Endothelial cell of umbilical vein (primary cell): ENCODE measurements at regions not wholly inside any gene's neighbourhood (a gene's known extent, or its start where the extent isn't known, plus 50 kb on each side); places are given as distances from the start of the nearest gene placed in this dataset.

Experiments used
- EZH2 ChIP-seq: IDR thresholded peaks from 2 replicates; pipeline ENCODE4 v1.6.1; 2012; ENCODE audit warnings: borderline replicate concordance, low read depth, mild to moderate bottlenecking, moderate library complexity, low read length, inconsistent platforms; ENCODE audit not compliant: severe bottlenecking
- JUN ChIP-seq: IDR thresholded peaks from 2 replicates; pipeline ENCODE4 v1.6.1; 2011; ENCODE audit warnings: borderline replicate concordance, low read depth; ENCODE audit not compliant: insufficient read length, insufficient read depth
- POLR2A ChIP-seq: IDR thresholded peaks from 2 replicates; pipeline ENCODE4 v1.6.1; 2012; ENCODE audit warnings: low read depth, mild to moderate bottlenecking, control low read depth, low read length
- POLR2AphosphoS5 ChIP-seq: IDR thresholded peaks from 2 replicates; pipeline ENCODE4 v1.6.1; 2012; ENCODE audit warnings: low read depth, mild to moderate bottlenecking, control low read depth, low read length, moderate library complexity; ENCODE audit not compliant: insufficient read depth
- TF ChIP-seq, protein P1 (sequence below), 2 donors: IDR thresholded peaks; 1 replicate in 1 of 2; 2 replicates in 1 of 2; pipeline ENCODE4 v1.5.1; 2011; ENCODE audit warnings: low read length in 2 of 2, mild to moderate bottlenecking in 2 of 2, moderate library complexity in 2 of 2, control low read depth in 1 of 2, inconsistent platforms in 1 of 2, low read depth in 1 of 2; ENCODE audit not compliant: insufficient read depth in 1 of 2; ENCODE audit errors: extremely low read depth in 1 of 2
- TF ChIP-seq, protein P2 (sequence below): IDR thresholded peaks from 2 replicates; pipeline ENCODE4 v1.6.1; 2011; ENCODE audit not compliant: insufficient read depth, insufficient read length

DNA sequence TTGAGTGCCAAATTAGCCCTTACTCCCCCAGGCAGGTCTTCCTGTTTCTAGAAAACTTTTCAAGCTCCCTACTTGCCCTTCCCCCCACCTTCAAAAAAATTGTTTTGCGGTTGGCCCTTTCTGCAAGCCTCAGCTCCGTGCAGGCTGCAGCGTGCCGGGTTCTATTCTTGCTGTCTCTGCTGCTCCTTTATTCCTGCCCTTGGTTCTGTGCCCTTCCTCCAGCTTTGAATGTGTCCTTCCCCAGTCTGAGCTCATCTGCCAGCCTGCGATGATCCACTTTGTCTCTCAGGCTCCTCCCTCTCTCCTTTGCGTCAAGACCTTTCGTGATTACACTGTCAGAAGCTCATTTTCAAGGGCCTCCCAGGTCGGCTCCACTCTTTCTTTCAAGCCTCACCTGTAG lies 98.6 kb downstream of the IRF2BPL start:
- TF ChIP-seq, protein P1, sequence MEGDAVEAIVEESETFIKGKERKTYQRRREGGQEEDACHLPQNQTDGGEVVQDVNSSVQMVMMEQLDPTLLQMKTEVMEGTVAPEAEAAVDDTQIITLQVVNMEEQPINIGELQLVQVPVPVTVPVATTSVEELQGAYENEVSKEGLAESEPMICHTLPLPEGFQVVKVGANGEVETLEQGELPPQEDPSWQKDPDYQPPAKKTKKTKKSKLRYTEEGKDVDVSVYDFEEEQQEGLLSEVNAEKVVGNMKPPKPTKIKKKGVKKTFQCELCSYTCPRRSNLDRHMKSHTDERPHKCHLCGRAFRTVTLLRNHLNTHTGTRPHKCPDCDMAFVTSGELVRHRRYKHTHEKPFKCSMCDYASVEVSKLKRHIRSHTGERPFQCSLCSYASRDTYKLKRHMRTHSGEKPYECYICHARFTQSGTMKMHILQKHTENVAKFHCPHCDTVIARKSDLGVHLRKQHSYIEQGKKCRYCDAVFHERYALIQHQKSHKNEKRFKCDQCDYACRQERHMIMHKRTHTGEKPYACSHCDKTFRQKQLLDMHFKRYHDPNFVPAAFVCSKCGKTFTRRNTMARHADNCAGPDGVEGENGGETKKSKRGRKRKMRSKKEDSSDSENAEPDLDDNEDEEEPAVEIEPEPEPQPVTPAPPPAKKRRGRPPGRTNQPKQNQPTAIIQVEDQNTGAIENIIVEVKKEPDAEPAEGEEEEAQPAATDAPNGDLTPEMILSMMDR (IDR thresholded peaks at IDR 0.05; ENCODE audit: extremely low read depth in 1 of 2, insufficient read depth in 1 of 2, low read depth in 1 of 2, low read length in 2 of 2), result no peak
- TF ChIP-seq POLR2A (no peak), POLR2AphosphoS5 (no peak), JUN (no peak), EZH2 (no peak)
- TF ChIP-seq, protein P2, sequence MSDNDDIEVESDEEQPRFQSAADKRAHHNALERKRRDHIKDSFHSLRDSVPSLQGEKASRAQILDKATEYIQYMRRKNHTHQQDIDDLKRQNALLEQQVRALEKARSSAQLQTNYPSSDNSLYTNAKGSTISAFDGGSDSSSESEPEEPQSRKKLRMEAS, result no peak
